K562 (cell line): ENCODE measurements at regions not wholly inside any gene's neighbourhood (a gene's known extent, or its start where the extent isn't known, plus 50 kb on each side); places are given as distances from the start of the nearest gene placed in this dataset.

Experiments
- ARID4B ChIP-seq: sonication (generic); formaldehyde crosslinking; IDR thresholded peaks from 2 replicates; pipeline ENCODE4 v1.8.0; 2022; ENCODE audit warnings: mild to moderate bottlenecking, missing genetic modification reagents
- THAP7 ChIP-seq: fragments of 250-450 bp; sonication (Bioruptor Pico); IDR thresholded peaks from 2 replicates; pipeline ENCODE4 v1.5.0; 2021

GRCh38 chr4:132556316-132556715 lies 592.8 kb upstream of the PCDH10 start:
- TF ChIP-seq ARID4B (no peak), THAP7 (no peak)
